HepG2 (cell line): ENCODE measurements at regions not wholly inside any gene's neighbourhood (a gene's known extent, or its start where the extent isn't known, plus 50 kb on each side); places are given as distances from the start of the nearest gene placed in this dataset.

Experiments used
- ATAC-seq: fragments of 200-7000 bp; cut with Tn5 transposase; 3 replicates; pipeline ENCODE4 v1.9.1; 2020; ENCODE audit warnings: mild to moderate bottlenecking, moderate library complexity
- BruUV-seq: library from RNA; stranded (reverse); fragments of 400-500 nt; replicated peaks from 2 replicates; lab custom pipeline; 2021; lab: Mats Ljungman, UMichigan
- CTCF ChIA-PET: fragments of 300-600 bp; formaldehyde crosslinking; extraction: SDS; loops from one replicate; lab custom pipeline; 2021; ENCODE audit warnings: low total read pairs, inconsistent platforms, low intra/inter-chr PET ratio; lab: Yijun Ruan, JAX
- POLR2A ChIA-PET: fragments of 350-600 bp; sonication (Branson Sonifier 250); formaldehyde crosslinking; loops from one replicate; lab custom pipeline; 2020; ENCODE audit warnings: antibody characterized with exemption, inconsistent platforms; lab: Yijun Ruan, JAX
- DNase-seq: peaks from one replicate; pipeline ENCODE4 v3.0.0-alpha.2; 2015; ENCODE audit warnings: low spot score
- FAIRE-seq: peaks from 3 replicates; lab custom pipeline; 2011; peaks lifted over from hg19 to GRCh38; lab: Jason Lieb, UNC
- H2AFZ ChIP-seq: one replicate; pipeline ENCODE4 v1.6.1; 2011; ENCODE audit warnings: low read length, inconsistent platforms
- H3K27ac ChIP-seq: fragments of 300-600 bp; 3 replicates; pipeline ENCODE4 v1.8.0; 2011; ENCODE audit warnings: mixed run types, mild to moderate bottlenecking, mixed read lengths, low read length, inconsistent platforms; ENCODE audit not compliant: insufficient read depth; ENCODE audit errors: extremely low read length
- H3K27me3 ChIP-seq, 2 experiments: fragments of 200-600 bp in 1 of 2; 2 replicates in 1 of 2; 3 replicates in 1 of 2; pipeline versions ENCODE4 v1.6.0 to v1.8.0; 2011; ENCODE audit warnings: low read length in 2 of 2, mild to moderate bottlenecking in 2 of 2, moderate library complexity in 2 of 2, inconsistent platforms in 1 of 2; ENCODE audit not compliant: insufficient read depth in 2 of 2, control insufficient read depth in 1 of 2
- H3K36me3 ChIP-seq, 2 experiments: fragments of 200-600 bp in 1 of 2; replicated peaks in 1 of 2; 2 replicates in 1 of 2; 3 replicates in 1 of 2; pipeline versions ENCODE4 v1.5.1 to v1.8.0; 2011; ENCODE audit warnings: low read length in 2 of 2, inconsistent platforms in 1 of 2; ENCODE audit not compliant: insufficient read depth in 2 of 2, control insufficient read depth in 1 of 2
- H3K4me1 ChIP-seq: 2 replicates; pipeline ENCODE4 v1.5.1; 2012; ENCODE audit warnings: low read length, inconsistent platforms; ENCODE audit not compliant: insufficient read depth
- H3K4me2 ChIP-seq: 2 replicates; pipeline ENCODE4 v1.6.0; 2011; ENCODE audit warnings: low read depth, low read length, inconsistent platforms
- H3K4me3 ChIP-seq, 3 experiments: fragments of 200-600 bp in 1 of 3; sonication (generic), shearing (Covaris generic) in 1 of 3; replicated peaks in 1 of 3; 2 replicates each; pipeline ENCODE4 v1.5.1; 2011 to 2016; ENCODE audit warnings: low read length in 3 of 3, inconsistent platforms in 2 of 3, low read depth in 2 of 3, mild to moderate bottlenecking in 2 of 3, control low read depth in 1 of 3, mixed read lengths in 1 of 3; ENCODE audit not compliant: insufficient read depth in 1 of 3
- H3K79me2 ChIP-seq: one replicate; pipeline ENCODE4 v1.6.1; 2011; ENCODE audit warnings: low read length, inconsistent platforms; ENCODE audit not compliant: insufficient read depth
- H3K9ac ChIP-seq: 2 replicates; pipeline ENCODE4 v1.6.0; 2011; ENCODE audit warnings: mild to moderate bottlenecking, low read depth, low read length, inconsistent platforms; ENCODE audit not compliant: insufficient read depth
- H3K9me3 ChIP-seq: 2 replicates; pipeline ENCODE4 v1.5.1; 2012; ENCODE audit warnings: mild to moderate bottlenecking, low read length
- H4K20me1 ChIP-seq: 2 replicates; pipeline ENCODE4 v1.6.0; 2011; ENCODE audit warnings: inconsistent platforms, mild to moderate bottlenecking, low read length, moderate library complexity; ENCODE audit not compliant: insufficient read depth
- FOXM1 ChIP-seq: sonication (generic); formaldehyde crosslinking; IDR thresholded peaks from 2 replicates; pipeline ENCODE4 v1.5.0; 2020; ENCODE audit warnings: missing genetic modification reagents
- HIVEP1 ChIP-seq: sonication (generic); formaldehyde crosslinking; IDR thresholded peaks from 2 replicates; pipeline ENCODE4 v1.4.0; 2020; ENCODE audit warnings: mild to moderate bottlenecking, missing genetic modification reagents
- MIER2 ChIP-seq: IDR thresholded peaks from 2 replicates; pipeline ENCODE4 v1.6.1; 2016; ENCODE audit warnings: missing biosample characterization, missing genetic modification reagents
- MYC ChIP-seq: sonication (generic); formaldehyde crosslinking; IDR thresholded peaks from 2 replicates; pipeline ENCODE4 v1.9.0; 2021; ENCODE audit warnings: missing genetic modification reagents, borderline replicate concordance
- NFRKB ChIP-seq: fragments of 450-650 bp; IDR thresholded peaks from 2 replicates; pipeline ENCODE4 v1.6.1; 2017
- PPARG ChIP-seq: conservative IDR thresholded peaks from 2 replicates; pipeline ENCODE4 v1.6.1; 2016; ENCODE audit warnings: missing biosample characterization, missing genetic modification reagents
- RNF2 ChIP-seq: fragments of 450-650 bp; conservative IDR thresholded peaks from 2 replicates; pipeline ENCODE4 v1.6.1; 2016; ENCODE audit warnings: low read depth
- SKI ChIP-seq: fragments of 450-650 bp; IDR thresholded peaks from one replicate; pipeline ENCODE4 v1.6.1; 2018; ENCODE audit warnings: mild to moderate bottlenecking; ENCODE audit not compliant: partially characterized antibody
- SRSF1 ChIP-seq: fragments of 200-400 bp; formaldehyde crosslinking; optimal IDR thresholded peaks from 2 replicates; pipeline ENCODE3; 2017; ENCODE audit warnings: mild to moderate bottlenecking, low read depth, low read length, moderate library complexity
- ZKSCAN1 ChIP-seq: fragments of 150-350 bp; IDR thresholded peaks from 2 replicates; pipeline ENCODE4 v1.6.1; 2014; ENCODE audit warnings: low read length
- ZSCAN21 ChIP-seq: sonication (generic); formaldehyde crosslinking; IDR thresholded peaks from 2 replicates; pipeline ENCODE4 v1.8.0; 2022; ENCODE audit warnings: mild to moderate bottlenecking, missing genetic modification reagents, moderate library complexity, borderline replicate concordance
- WGBS: methylation state at CpG from one replicate; pipeline ENCODE4 v1.1.6; 2017; ENCODE audit warnings: low lambda C conversion rate; 5-methylcytosine and 5-hydroxymethylcytosine counted together
- in situ Hi-C: cut with HindIII; loops from 2 replicates; pipeline ENCODE4 v1.10.0; 2017; ENCODE audit warnings: low pct_unique_long_range_greater_than_20kb; ENCODE audit not compliant: extremely low pct_ligation_motif_present
- intact Hi-C: fragments of 100-400 bp; cut with micrococcal nuclease; formaldehyde crosslinking; loops from one replicate; pipeline ENCODE4 v1.10.0; 2022; ENCODE audit not compliant: unreplicated experiment
- TF ChIP-seq, protein P1 (sequence below): sonication (generic); formaldehyde crosslinking; IDR thresholded peaks from 2 replicates; pipeline ENCODE4 v1.5.0; 2020; ENCODE audit warnings: missing genetic modification reagents, mild to moderate bottlenecking, borderline replicate concordance
- TF ChIP-seq, protein P2 (sequence below): sonication (generic); formaldehyde crosslinking; IDR thresholded peaks from 2 replicates; pipeline ENCODE4 v1.5.0; 2020; ENCODE audit warnings: missing genetic modification reagents, mild to moderate bottlenecking, borderline replicate concordance
- TF ChIP-seq, protein P3 (sequence below): sonication (generic); formaldehyde crosslinking; IDR thresholded peaks from 2 replicates; pipeline ENCODE4 v1.5.1; 2020; ENCODE audit warnings: missing genetic modification reagents, mild to moderate bottlenecking, borderline replicate concordance

DNA sequence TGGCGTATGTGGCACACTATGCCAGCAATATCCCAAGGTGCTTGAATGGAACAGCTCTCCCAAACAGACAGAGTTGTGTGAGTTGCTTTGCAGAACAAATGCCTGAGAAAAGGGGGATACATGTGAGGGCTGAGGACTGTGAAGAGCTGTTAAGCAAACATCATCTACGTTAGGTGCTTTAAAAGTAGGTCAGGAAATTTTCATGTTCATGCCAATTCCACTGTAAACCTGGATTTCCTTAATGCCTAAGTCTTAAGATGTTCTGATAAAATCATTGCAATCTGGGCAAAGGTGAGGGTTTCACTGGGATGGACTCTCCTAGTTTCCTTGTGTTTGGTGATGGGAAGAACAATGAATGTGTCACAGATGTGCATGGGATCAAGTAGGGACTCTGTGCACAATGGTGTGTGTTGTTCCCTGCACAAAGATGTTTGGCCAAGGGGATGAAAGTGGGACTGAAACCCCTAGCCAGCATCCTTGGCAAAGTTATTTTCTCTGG is 227.9 kb downstream of the KTN1 start:
- Histone ChIP-seq H3K4me1 (peaks cover 19% of the 10 kb centered on the region), H3K9me3 (no peaks in the 10 kb centered on the region), H3K4me3 (no peak overlapping the region), H3K9ac (no peak overlapping the region), H3K27ac (no peak overlapping the region), H2AFZ (no peak overlapping the region), H3K79me2 (no peaks in the 10 kb centered on the region), H3K36me3 (no peaks in the 10 kb centered on the region), H4K20me1 (no peaks in the 10 kb centered on the region), H3K27me3 (no peaks in the 10 kb centered on the region), H3K4me2 (no peak overlapping the region)
- FAIRE-seq (no peak), DNase-seq (no peak), ATAC-seq (no peak)
- intact Hi-C loops (no loop called here), in situ Hi-C loops (no loop called here)
- no TSS peak for BruUV-seq
- TF ChIP-seq, protein P1, sequence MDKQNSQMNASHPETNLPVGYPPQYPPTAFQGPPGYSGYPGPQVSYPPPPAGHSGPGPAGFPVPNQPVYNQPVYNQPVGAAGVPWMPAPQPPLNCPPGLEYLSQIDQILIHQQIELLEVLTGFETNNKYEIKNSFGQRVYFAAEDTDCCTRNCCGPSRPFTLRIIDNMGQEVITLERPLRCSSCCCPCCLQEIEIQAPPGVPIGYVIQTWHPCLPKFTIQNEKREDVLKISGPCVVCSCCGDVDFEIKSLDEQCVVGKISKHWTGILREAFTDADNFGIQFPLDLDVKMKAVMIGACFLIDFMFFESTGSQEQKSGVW (CRISPR knock-in tag), result no peak
- TF ChIP-seq NFRKB, result no peak
- no peak for TF ChIP-seq RNF2
- TF ChIP-seq, protein P2, sequence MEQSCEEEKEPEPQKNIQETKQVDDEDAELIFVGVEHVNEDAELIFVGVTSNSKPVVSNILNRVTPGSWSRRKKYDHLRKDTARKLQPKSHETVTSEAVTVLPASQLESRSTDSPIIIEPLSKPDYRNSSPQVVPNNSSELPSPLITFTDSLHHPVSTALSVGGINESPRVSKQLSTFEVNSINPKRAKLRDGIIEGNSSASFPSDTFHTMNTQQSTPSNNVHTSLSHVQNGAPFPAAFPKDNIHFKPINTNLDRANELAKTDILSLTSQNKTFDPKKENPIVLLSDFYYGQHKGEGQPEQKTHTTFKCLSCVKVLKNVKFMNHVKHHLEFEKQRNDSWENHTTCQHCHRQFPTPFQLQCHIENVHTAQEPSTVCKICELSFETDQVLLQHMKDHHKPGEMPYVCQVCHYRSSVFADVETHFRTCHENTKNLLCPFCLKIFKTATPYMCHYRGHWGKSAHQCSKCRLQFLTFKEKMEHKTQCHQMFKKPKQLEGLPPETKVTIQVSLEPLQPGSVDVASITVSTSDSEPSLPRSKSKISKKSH (CRISPR knock-in tag), result no peak
- TF ChIP-seq FOXM1, result no peak
- TF ChIP-seq ZKSCAN1, result no peak
- no peak for TF ChIP-seq MIER2
- no peak for TF ChIP-seq PPARG
- no peak for TF ChIP-seq SKI
- TF ChIP-seq HIVEP1 (CRISPR knock-in tag), result no peak
- no peak for TF ChIP-seq ZSCAN21 (CRISPR knock-in tag)
- TF ChIP-seq, protein P3, sequence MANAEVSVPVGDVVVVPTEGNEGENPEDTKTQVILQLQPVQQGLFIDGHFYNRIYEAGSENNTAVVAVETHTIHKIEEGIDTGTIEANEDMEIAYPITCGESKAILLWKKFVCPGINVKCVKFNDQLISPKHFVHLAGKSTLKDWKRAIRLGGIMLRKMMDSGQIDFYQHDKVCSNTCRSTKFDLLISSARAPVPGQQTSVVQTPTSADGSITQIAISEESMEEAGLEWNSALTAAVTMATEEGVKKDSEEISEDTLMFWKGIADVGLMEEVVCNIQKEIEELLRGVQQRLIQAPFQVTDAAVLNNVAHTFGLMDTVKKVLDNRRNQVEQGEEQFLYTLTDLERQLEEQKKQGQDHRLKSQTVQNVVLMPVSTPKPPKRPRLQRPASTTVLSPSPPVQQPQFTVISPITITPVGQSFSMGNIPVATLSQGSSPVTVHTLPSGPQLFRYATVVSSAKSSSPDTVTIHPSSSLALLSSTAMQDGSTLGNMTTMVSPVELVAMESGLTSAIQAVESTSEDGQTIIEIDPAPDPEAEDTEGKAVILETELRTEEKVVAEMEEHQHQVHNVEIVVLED, result no peak
- no peak for TF ChIP-seq MYC (CRISPR knock-in tag)
- TF ChIP-seq SRSF1, result no peak
- ChIA-PET CTCF (no interaction called here), POLR2A (no interaction called here)
- 81% methylated on average over 2 of the region's 2 CpGs for WGBS
